ENCODE measurements at regions not wholly inside any gene's neighbourhood (a gene's known extent, or its start where the extent isn't known, plus 50 kb on each side); places are given as distances from the start of the nearest gene placed in this dataset.

DNA sequence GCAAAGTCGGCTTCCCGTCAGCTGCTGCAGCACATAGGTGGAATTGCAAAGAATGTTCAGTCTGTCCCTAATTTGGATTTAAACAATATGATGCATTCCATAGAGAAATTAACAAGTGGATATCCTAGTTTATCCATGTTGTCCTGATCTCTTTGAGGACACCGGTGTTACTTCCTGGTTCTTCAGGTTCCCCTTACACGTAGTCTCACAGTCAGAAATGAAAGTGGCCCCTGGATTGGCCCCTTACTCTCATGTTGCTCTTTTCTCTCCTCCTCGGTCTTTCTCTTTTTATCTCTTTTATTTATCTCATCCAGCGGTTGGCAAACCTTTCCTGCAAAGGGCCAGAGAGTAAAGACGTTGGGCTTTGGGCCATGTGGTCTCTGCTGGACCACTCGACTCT, 265.1 kb downstream of the GAS1 start:
- Histone ChIP-seq H3K9ac (ENCODE audit: low read length) (no peak overlapping the region), H3K9me2 (ENCODE audit: insufficient read depth, low read length) (no peaks in the 10 kb centered on the region), H3F3A (ENCODE audit: insufficient read depth, low read length, poor library complexity, severe bottlenecking) (no peaks in the 10 kb centered on the region), H3K27ac (ENCODE audit: low read length) (no peak overlapping the region), H4K20me1 (ENCODE audit: insufficient read depth) (no peaks in the 10 kb centered on the region), H3K27me3 (ENCODE audit: insufficient read depth, low read depth, low read length) (no peaks in the 10 kb centered on the region), H3K4me3 (ENCODE audit: low read length) (no peak overlapping the region), H3K36me3 (ENCODE audit: insufficient read depth, low read length) (no peaks in the 10 kb centered on the region), H2AFZ (ENCODE audit: low read depth, low read length) (no peak overlapping the region), H3K4me2 (ENCODE audit: low read length) (no peak overlapping the region), H3K79me2 (replicated peaks; ENCODE audit: insufficient read depth, low read length) (no peaks in the 10 kb centered on the region), H3K9me3 (ENCODE audit: low read length) (no peaks in the 10 kb centered on the region)
- TF ChIP-seq EZH2 (IDR thresholded peaks at IDR 0.05; ENCODE audit: borderline replicate concordance, insufficient read depth, low read length, poor library complexity, severe bottlenecking) (no peak), SMC3 (conservative IDR thresholded peaks at IDR 0.05; ENCODE audit: poor library complexity) (no peak), POLR2AphosphoS5 (IDR thresholded peaks at IDR 0.05) (no peak), MXI1 (conservative IDR thresholded peaks at IDR 0.05; ENCODE audit: poor library complexity, severe bottlenecking) (no peak), RAD21 (conservative IDR thresholded peaks at IDR 0.05) (no peak), TAF1 (IDR thresholded peaks at IDR 0.05; ENCODE audit: low read depth) (no peak), EP300 (conservative IDR thresholded peaks at IDR 0.05; ENCODE audit: poor library complexity, severe bottlenecking) (no peak)
- TF ChIP-seq, protein P1, sequence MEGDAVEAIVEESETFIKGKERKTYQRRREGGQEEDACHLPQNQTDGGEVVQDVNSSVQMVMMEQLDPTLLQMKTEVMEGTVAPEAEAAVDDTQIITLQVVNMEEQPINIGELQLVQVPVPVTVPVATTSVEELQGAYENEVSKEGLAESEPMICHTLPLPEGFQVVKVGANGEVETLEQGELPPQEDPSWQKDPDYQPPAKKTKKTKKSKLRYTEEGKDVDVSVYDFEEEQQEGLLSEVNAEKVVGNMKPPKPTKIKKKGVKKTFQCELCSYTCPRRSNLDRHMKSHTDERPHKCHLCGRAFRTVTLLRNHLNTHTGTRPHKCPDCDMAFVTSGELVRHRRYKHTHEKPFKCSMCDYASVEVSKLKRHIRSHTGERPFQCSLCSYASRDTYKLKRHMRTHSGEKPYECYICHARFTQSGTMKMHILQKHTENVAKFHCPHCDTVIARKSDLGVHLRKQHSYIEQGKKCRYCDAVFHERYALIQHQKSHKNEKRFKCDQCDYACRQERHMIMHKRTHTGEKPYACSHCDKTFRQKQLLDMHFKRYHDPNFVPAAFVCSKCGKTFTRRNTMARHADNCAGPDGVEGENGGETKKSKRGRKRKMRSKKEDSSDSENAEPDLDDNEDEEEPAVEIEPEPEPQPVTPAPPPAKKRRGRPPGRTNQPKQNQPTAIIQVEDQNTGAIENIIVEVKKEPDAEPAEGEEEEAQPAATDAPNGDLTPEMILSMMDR (IDR thresholded peaks at IDR 0.05; ENCODE audit: poor library complexity, severe bottlenecking) = no peak
- TF ChIP-seq, protein P2, sequence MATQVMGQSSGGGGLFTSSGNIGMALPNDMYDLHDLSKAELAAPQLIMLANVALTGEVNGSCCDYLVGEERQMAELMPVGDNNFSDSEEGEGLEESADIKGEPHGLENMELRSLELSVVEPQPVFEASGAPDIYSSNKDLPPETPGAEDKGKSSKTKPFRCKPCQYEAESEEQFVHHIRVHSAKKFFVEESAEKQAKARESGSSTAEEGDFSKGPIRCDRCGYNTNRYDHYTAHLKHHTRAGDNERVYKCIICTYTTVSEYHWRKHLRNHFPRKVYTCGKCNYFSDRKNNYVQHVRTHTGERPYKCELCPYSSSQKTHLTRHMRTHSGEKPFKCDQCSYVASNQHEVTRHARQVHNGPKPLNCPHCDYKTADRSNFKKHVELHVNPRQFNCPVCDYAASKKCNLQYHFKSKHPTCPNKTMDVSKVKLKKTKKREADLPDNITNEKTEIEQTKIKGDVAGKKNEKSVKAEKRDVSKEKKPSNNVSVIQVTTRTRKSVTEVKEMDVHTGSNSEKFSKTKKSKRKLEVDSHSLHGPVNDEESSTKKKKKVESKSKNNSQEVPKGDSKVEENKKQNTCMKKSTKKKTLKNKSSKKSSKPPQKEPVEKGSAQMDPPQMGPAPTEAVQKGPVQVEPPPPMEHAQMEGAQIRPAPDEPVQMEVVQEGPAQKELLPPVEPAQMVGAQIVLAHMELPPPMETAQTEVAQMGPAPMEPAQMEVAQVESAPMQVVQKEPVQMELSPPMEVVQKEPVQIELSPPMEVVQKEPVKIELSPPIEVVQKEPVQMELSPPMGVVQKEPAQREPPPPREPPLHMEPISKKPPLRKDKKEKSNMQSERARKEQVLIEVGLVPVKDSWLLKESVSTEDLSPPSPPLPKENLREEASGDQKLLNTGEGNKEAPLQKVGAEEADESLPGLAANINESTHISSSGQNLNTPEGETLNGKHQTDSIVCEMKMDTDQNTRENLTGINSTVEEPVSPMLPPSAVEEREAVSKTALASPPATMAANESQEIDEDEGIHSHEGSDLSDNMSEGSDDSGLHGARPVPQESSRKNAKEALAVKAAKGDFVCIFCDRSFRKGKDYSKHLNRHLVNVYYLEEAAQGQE (IDR thresholded peaks at IDR 0.05; ENCODE audit: borderline replicate concordance) = no peak

DNA sequence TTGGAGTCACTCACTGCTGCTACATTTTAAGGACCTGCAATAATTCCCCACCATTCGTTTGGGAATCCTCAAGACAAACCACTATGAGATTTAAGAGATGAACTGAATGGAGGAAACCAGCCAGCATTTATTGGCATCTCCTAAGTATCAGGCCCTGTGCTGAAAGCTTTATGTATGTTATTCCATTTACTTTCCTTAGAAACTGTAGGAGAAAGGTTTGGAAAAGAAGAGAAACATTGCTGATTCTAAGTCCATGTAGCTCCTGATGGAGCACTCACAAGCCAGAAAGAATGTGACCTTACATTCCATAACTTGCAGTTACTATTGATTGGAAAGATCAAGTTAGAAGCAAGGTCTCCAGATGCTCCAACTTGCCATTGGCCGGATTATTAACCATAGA, 267.4 kb downstream of the GAS1 start:
- Histone ChIP-seq H3K9me3 (ENCODE audit: low read length) (no peaks in the 10 kb centered on the region), H3K9me2 (ENCODE audit: insufficient read depth, low read length) (no peaks in the 10 kb centered on the region), H3K27ac (ENCODE audit: low read length) (no peak overlapping the region), H3K9ac (ENCODE audit: low read length) (no peak overlapping the region), H3K79me2 (replicated peaks; ENCODE audit: insufficient read depth, low read length) (no peaks in the 10 kb centered on the region), H3F3A (ENCODE audit: insufficient read depth, low read length, poor library complexity, severe bottlenecking) (no peaks in the 10 kb centered on the region), H3K4me3 (ENCODE audit: low read length) (no peak overlapping the region), H2AFZ (ENCODE audit: low read depth, low read length) (no peak overlapping the region), H4K20me1 (ENCODE audit: insufficient read depth) (no peaks in the 10 kb centered on the region), H3K4me2 (ENCODE audit: low read length) (no peak overlapping the region), H3K27me3 (ENCODE audit: insufficient read depth, low read depth, low read length) (no peaks in the 10 kb centered on the region), H3K36me3 (ENCODE audit: insufficient read depth, low read length) (no peaks in the 10 kb centered on the region)
- no peak for TF ChIP-seq POLR2AphosphoS5 (IDR thresholded peaks at IDR 0.05)
- TF ChIP-seq EP300 (conservative IDR thresholded peaks at IDR 0.05; ENCODE audit: poor library complexity, severe bottlenecking) = no peak
- TF ChIP-seq TAF1 (IDR thresholded peaks at IDR 0.05; ENCODE audit: low read depth) = no peak
- TF ChIP-seq MXI1 (conservative IDR thresholded peaks at IDR 0.05; ENCODE audit: poor library complexity, severe bottlenecking) = no peak
- TF ChIP-seq SMC3 (conservative IDR thresholded peaks at IDR 0.05; ENCODE audit: poor library complexity) = no peak
- TF ChIP-seq, protein P1 (IDR thresholded peaks at IDR 0.05; ENCODE audit: poor library complexity, severe bottlenecking) = no peak
- TF ChIP-seq RAD21 (conservative IDR thresholded peaks at IDR 0.05) = no peak
- TF ChIP-seq, protein P2 (IDR thresholded peaks at IDR 0.05; ENCODE audit: borderline replicate concordance) = no peak
- TF ChIP-seq EZH2 (IDR thresholded peaks at IDR 0.05; ENCODE audit: borderline replicate concordance, insufficient read depth, low read length, poor library complexity, severe bottlenecking) = no peak

Data from neural cell (in vitro differentiated cells).